ENCODE measurements at regions not wholly inside any gene's neighbourhood (a gene's known extent, or its start where the extent isn't known, plus 50 kb on each side); places are given as distances from the start of the nearest gene placed in this dataset.

GRCh38 chr17:73827627-73828291 is 183.5 kb upstream of the SDK2 start:
- intact Hi-C loops (cut with micrococcal nuclease), result loop anchor here (5.0 kb wide), 1 partner anchor 105 kb away; no protein-coding TSS in a partner anchor
- Histone ChIP-seq H3K27me3 (ENCODE audit: insufficient read depth, low read length) (no peaks in the 10 kb centered on the region), H3K4me3 (ENCODE audit: low read length in 2 of 2) (no peak overlapping the region), H3K4me1 (ENCODE audit: insufficient read depth, low read length) (peaks cover 76% of the 10 kb centered on the region), H3K9me3 (ENCODE audit: control insufficient read depth in 1 of 2, low read length in 2 of 2) (no peaks in the 10 kb centered on the region), H3K27ac (ENCODE audit: low read depth, low read length) (peak overlapping the region; percentile 40), H3K36me3 (ENCODE audit: insufficient read depth, low read length) (no peaks in the 10 kb centered on the region)
- H3K36me3 Mint-ChIP-seq, result no peaks in the 10 kb centered on the region
- peak overlapping the region; percentile 87 to 95 (median 91) for H3K27ac Mint-ChIP-seq
- H3K9me3 Mint-ChIP-seq, result no peaks in the 10 kb centered on the region
- ChIA-PET CTCF (ENCODE audit: partially characterized antibody) (interaction anchor here (0.8 to 1.6 kb wide), 5 partner anchors 12 to 172 kb away, joined by 3 to 5 read pairs (median 3); no protein-coding TSS in a partner anchor), POLR2A (ENCODE audit: partially characterized antibody) (interaction anchor here (0.6 to 3.6 kb wide), 12 partner anchors 9 to 159 kb away, joined by 3 to 33 read pairs (median 5); no protein-coding TSS in a partner anchor)
- peaks cover 28 to 87% (median 63%) of the 10 kb centered on the region in 4 donors for H3K4me1 Mint-ChIP-seq
- DNase-seq, result peak in 4 of 5 donors; percentile 30 to 45 (median 38)
- H3K27me3 Mint-ChIP-seq, result no peaks in the 10 kb centered on the region
- peak overlapping the region; percentile 34 to 81 (median 70) for H3K4me3 Mint-ChIP-seq

- Histone ChIP-seq H3K4me1 (ENCODE audit: insufficient read depth, low read length) (peaks cover 71% of the 10 kb centered on the region), H3K27ac (ENCODE audit: low read depth, low read length) (no peak overlapping the region), H3K9me3 (ENCODE audit: control insufficient read depth in 1 of 2, low read length in 2 of 2) (no peaks in the 10 kb centered on the region), H3K36me3 (ENCODE audit: insufficient read depth, low read length) (no peaks in the 10 kb centered on the region), H3K27me3 (ENCODE audit: insufficient read depth, low read length) (no peaks in the 10 kb centered on the region), H3K4me3 (ENCODE audit: low read length in 2 of 2) (no peak overlapping the region)
- Mint-ChIP-seq H3K27me3 (no peaks in the 10 kb centered on the region), H3K4me1 (peaks cover 25 to 80% (median 58%) of the 10 kb centered on the region in 4 donors), H3K27ac (peak overlapping the region in 6 of 7 donors; percentile 53 to 92 (median 80)), H3K36me3 (no peaks in the 10 kb centered on the region), H3K4me3 (peak overlapping the region in 4 of 8 donors; percentile 12 to 65 (median 46)), H3K9me3 (no peaks in the 10 kb centered on the region)
- DNase-seq, result no peak
- CTCF ChIA-PET (ENCODE audit: partially characterized antibody), result interaction anchor here (1.4 kb wide), 1 partner anchor 12 kb away, joined by 3 read pairs; no protein-coding TSS in a partner anchor
- POLR2A ChIA-PET (ENCODE audit: partially characterized antibody), result interaction anchor here (1.1 kb wide), 1 partner anchor 9 kb away, joined by 3 read pairs; no protein-coding TSS in a partner anchor
- intact Hi-C loops (cut with micrococcal nuclease), result loop anchor here (5.0 kb wide), 1 partner anchor 107 kb away; no protein-coding TSS in a partner anchor
Observed at GRCh38 chr17:73829676-73830280, 185.5 kb upstream of the SDK2 start.

- ChIA-PET POLR2A (ENCODE audit: partially characterized antibody) (interaction anchor here (1.3 to 1.7 kb wide), 2 partner anchors 9 to 109 kb away, joined by 5 read pairs; no protein-coding TSS in a partner anchor), CTCF (ENCODE audit: partially characterized antibody) (interaction anchor here (0.8 to 1.3 kb wide), 3 partner anchors 10 to 107 kb away, joined by 3 to 5 read pairs (median 3); no protein-coding TSS in a partner anchor)
- Histone ChIP-seq H3K4me3 (ENCODE audit: low read length in 2 of 2) (no peak overlapping the region), H3K9me3 (ENCODE audit: control insufficient read depth in 1 of 2, low read length in 2 of 2) (no peaks in the 10 kb centered on the region), H3K27me3 (ENCODE audit: insufficient read depth, low read length) (no peaks in the 10 kb centered on the region), H3K27ac (ENCODE audit: low read depth, low read length) (no peak overlapping the region), H3K4me1 (ENCODE audit: insufficient read depth, low read length) (peaks cover 72% of the 10 kb centered on the region), H3K36me3 (ENCODE audit: insufficient read depth, low read length) (no peaks in the 10 kb centered on the region)
- Mint-ChIP-seq H3K4me1 (peaks cover 39 to 77% (median 62%) of the 10 kb centered on the region in 4 donors), H3K27ac (peak overlapping the region in 1 of 7 donors; percentile 65), H3K9me3 (peaks cover 0 to 4% (median 2%) of the 10 kb centered on the region in 8 donors), H3K27me3 (peaks cover 0 to 3% of the 10 kb centered on the region in 2 donors), H3K36me3 (no peaks in the 10 kb centered on the region), H3K4me3 (peak overlapping the region in 3 of 8 donors; percentile 7 to 65 (median 29))
- intact Hi-C loops (cut with micrococcal nuclease), result no loop called here
- DNase-seq, result no peak
Observed at GRCh38 chr17:73831699-73832098, 187.5 kb upstream of the SDK2 start.

- Histone ChIP-seq H3K36me3 (ENCODE audit: insufficient read depth, low read length) (no peaks in the 10 kb centered on the region), H3K27me3 (ENCODE audit: insufficient read depth, low read length) (no peaks in the 10 kb centered on the region), H3K27ac (ENCODE audit: low read depth, low read length) (no peak overlapping the region), H3K9me3 (ENCODE audit: control insufficient read depth in 1 of 2, low read length in 2 of 2) (no peaks in the 10 kb centered on the region), H3K4me1 (ENCODE audit: insufficient read depth, low read length) (peaks cover 50% of the 10 kb centered on the region), H3K4me3 (ENCODE audit: low read length in 2 of 2) (no peak overlapping the region)
- Mint-ChIP-seq H3K27me3 (peaks cover 0 to 7% of the 10 kb centered on the region in 2 donors), H3K27ac (peak overlapping the region in 2 of 7 donors; percentile 7 to 10), H3K9me3 (peaks cover 0 to 8% (median 4%) of the 10 kb centered on the region in 8 donors), H3K36me3 (no peaks in the 10 kb centered on the region), H3K4me3 (no peak overlapping the region), H3K4me1 (peaks cover 26 to 60% (median 44%) of the 10 kb centered on the region in 4 donors)
- ChIA-PET CTCF (ENCODE audit: partially characterized antibody) (no interaction called here), POLR2A (ENCODE audit: partially characterized antibody) (interaction anchor here (0.7 to 1.2 kb wide), 2 partner anchors 110 to 243 kb away, joined by 3 read pairs; no protein-coding TSS in a partner anchor)
- intact Hi-C loops (cut with micrococcal nuclease), result no loop called here
- DNase-seq, result no peak
Observed at GRCh38 chr17:73833775-73834488, 189.7 kb upstream of the SDK2 start.

- peaks cover 0 to 8% (median 4%) of the 10 kb centered on the region in 8 donors for H3K9me3 Mint-ChIP-seq
- H3K27me3 Mint-ChIP-seq, result peaks cover 0 to 7% of the 10 kb centered on the region in 2 donors
- peaks cover 25 to 51% (median 37%) of the 10 kb centered on the region in 4 donors for H3K4me1 Mint-ChIP-seq
- Histone ChIP-seq H3K36me3 (ENCODE audit: insufficient read depth, low read length) (no peaks in the 10 kb centered on the region), H3K4me3 (ENCODE audit: low read length in 2 of 2) (no peak overlapping the region), H3K27me3 (ENCODE audit: insufficient read depth, low read length) (no peaks in the 10 kb centered on the region), H3K4me1 (ENCODE audit: insufficient read depth, low read length) (peaks cover 41% of the 10 kb centered on the region), H3K27ac (ENCODE audit: low read depth, low read length) (no peak overlapping the region), H3K9me3 (ENCODE audit: control insufficient read depth in 1 of 2, low read length in 2 of 2) (no peaks in the 10 kb centered on the region)
- CTCF ChIA-PET (ENCODE audit: partially characterized antibody), result no interaction called here
- H3K4me3 Mint-ChIP-seq, result peak overlapping the region in 2 of 8 donors; percentile 19 to 37
- peak overlapping the region in 4 of 7 donors; percentile 4 to 77 (median 26) for H3K27ac Mint-ChIP-seq
- DNase-seq, result no peak
- no peaks in the 10 kb centered on the region for H3K36me3 Mint-ChIP-seq
- intact Hi-C loops (cut with micrococcal nuclease), result no loop called here
- POLR2A ChIA-PET (ENCODE audit: partially characterized antibody), result interaction anchor here (1.2 kb wide), 1 partner anchor 244 kb away, joined by 3 read pairs; no protein-coding TSS in a partner anchor
Observed at GRCh38 chr17:73834684-73835343, 190.6 kb upstream of the SDK2 start.

- Mint-ChIP-seq H3K27me3 (peaks cover 0 to 7% of the 10 kb centered on the region in 2 donors), H3K9me3 (peaks cover 0 to 8% (median 4%) of the 10 kb centered on the region in 8 donors), H3K4me1 (peaks cover 21 to 43% (median 32%) of the 10 kb centered on the region in 4 donors), H3K36me3 (no peaks in the 10 kb centered on the region), H3K4me3 (peak overlapping the region in 6 of 8 donors; percentile 19 to 47 (median 40)), H3K27ac (peak overlapping the region; percentile 15 to 84 (median 62))
- CTCF ChIA-PET (ENCODE audit: partially characterized antibody), result no interaction called here
- intact Hi-C loops (cut with micrococcal nuclease), result no loop called here
- POLR2A ChIA-PET (ENCODE audit: partially characterized antibody), result interaction anchor here (1.9 kb wide), 1 partner anchor 8 kb away, joined by 11 read pairs; no protein-coding TSS in a partner anchor
- H3K4me1 ChIP-seq (ENCODE audit: insufficient read depth, low read length), result peaks cover 33% of the 10 kb centered on the region
- no peak overlapping the region for H3K4me3 ChIP-seq (ENCODE audit: low read length in 2 of 2)
- H3K36me3 ChIP-seq (ENCODE audit: insufficient read depth, low read length), result no peaks in the 10 kb centered on the region
- H3K27ac ChIP-seq (ENCODE audit: low read depth, low read length), result no peak overlapping the region
- DNase-seq, result no peak
- no peaks in the 10 kb centered on the region for H3K9me3 ChIP-seq (ENCODE audit: control insufficient read depth in 1 of 2, low read length in 2 of 2)
- H3K27me3 ChIP-seq (ENCODE audit: insufficient read depth, low read length), result no peaks in the 10 kb centered on the region
Observed at GRCh38 chr17:73835605-73836004, 191.4 kb upstream of the SDK2 start.
